SK-N-SH (cell line): ENCODE measurements at regions not wholly inside any gene's neighbourhood (a gene's known extent, or its start where the extent isn't known, plus 50 kb on each side); places are given as distances from the start of the nearest gene placed in this dataset.

Experiments
- CTCF ChIA-PET: fragments of 300-600, 350-600 bp; formaldehyde crosslinking; extraction: SDS; loops from one replicate; lab custom pipeline; 2021; lab: Yijun Ruan, JAX
- POLR2A ChIA-PET: fragments of 350-600 bp; sonication (Branson Sonifier 250); formaldehyde crosslinking; extraction: SDS; loops from one replicate; lab custom pipeline; 2020; ENCODE audit warnings: antibody characterized with exemption, inconsistent platforms; lab: Yijun Ruan, JAX
- DNase-seq: peaks from one replicate; pipeline ENCODE4 v3.0.0; 2012
- H2AFZ ChIP-seq: fragments of 200-600 bp; sonication (generic); 2 replicates; pipeline ENCODE4 v1.8.1; 2016; ENCODE audit warnings: antibody characterized with exemption, mild to moderate bottlenecking, low read depth
- H3F3A ChIP-seq: fragments of 200-600 bp; sonication (generic); replicated peaks from 2 replicates; pipeline ENCODE3; 2016; ENCODE audit warnings: antibody characterized with exemption, mild to moderate bottlenecking; ENCODE audit not compliant: insufficient read depth
- H3K27ac ChIP-seq, 2 experiments: fragments of 200-500 bp in 1 of 2; fragments of 200-600 bp in 1 of 2; sonication (Bioruptor generic) in 1 of 2; sonication (generic), shearing (Covaris generic) in 1 of 2; 2 replicates each; pipeline versions ENCODE4 v1.5.1 to v1.6.1; 2014 to 2016; ENCODE audit warnings: low read depth in 2 of 2, inconsistent platforms in 1 of 2, low read length in 1 of 2, mild to moderate bottlenecking in 1 of 2, mixed read lengths in 1 of 2
- H3K27me3 ChIP-seq: fragments of 200-600 bp; sonication (generic), shearing (Covaris generic); 2 replicates; pipeline ENCODE4 v1.6.1; 2016; ENCODE audit warnings: mixed run types; ENCODE audit not compliant: insufficient read depth
- H3K36me3 ChIP-seq, 2 experiments: fragments of 200-500 bp in 1 of 2; fragments of 200-600 bp in 1 of 2; sonication (Bioruptor generic) in 1 of 2; sonication (generic) in 1 of 2; replicated peaks in 1 of 2; 2 replicates each; pipeline versions ENCODE3 to v1.5.1; 2014 to 2016; ENCODE audit warnings: low read length in 1 of 2, mild to moderate bottlenecking in 1 of 2; ENCODE audit not compliant: insufficient read depth in 2 of 2, control insufficient read depth in 1 of 2
- H3K4me1 ChIP-seq, 2 experiments: fragments of 200-500 bp in 1 of 2; fragments of 200-600 bp in 1 of 2; sonication (Bioruptor generic) in 1 of 2; sonication (generic), shearing (Covaris generic) in 1 of 2; 2 replicates each; pipeline versions ENCODE4 v1.5.1 to v1.6.1; 2014 to 2016; ENCODE audit warnings: low read depth in 1 of 2, low read length in 1 of 2, mixed run types in 1 of 2; ENCODE audit not compliant: insufficient read depth in 2 of 2, control insufficient read depth in 1 of 2
- H3K4me2 ChIP-seq: fragments of 200-600 bp; sonication (generic), shearing (Covaris generic); 2 replicates; pipeline ENCODE4 v1.6.1; 2017; ENCODE audit warnings: mixed run types
- H3K4me3 ChIP-seq, 2 experiments: fragments of 200-500 bp in 1 of 2; fragments of 200-600 bp in 1 of 2; sonication (Bioruptor generic) in 1 of 2; sonication (generic), shearing (Covaris generic) in 1 of 2; 2 replicates each; pipeline versions ENCODE4 v1.5.1 to v1.8.1; 2014 to 2016; ENCODE audit warnings: low read depth in 2 of 2, inconsistent platforms in 1 of 2, low read length in 1 of 2, mild to moderate bottlenecking in 1 of 2, mixed read lengths in 1 of 2, moderate library complexity in 1 of 2
- H3K79me2 ChIP-seq: fragments of 200-600 bp; sonication (generic); 2 replicates; pipeline ENCODE4 v1.8.1; 2017; ENCODE audit warnings: mild to moderate bottlenecking; ENCODE audit not compliant: insufficient read depth
- H3K9ac ChIP-seq: fragments of 200-600 bp; sonication (generic); 2 replicates; pipeline ENCODE4 v1.6.1; 2017; ENCODE audit warnings: mixed run types
- H3K9me2 ChIP-seq: fragments of 200-600 bp; sonication (generic); 2 replicates; pipeline ENCODE4 v1.6.1; 2017; ENCODE audit warnings: mixed run types
- H3K9me3 ChIP-seq: fragments of 200-600 bp; sonication (generic); 2 replicates; pipeline ENCODE4 v1.6.1; 2017; ENCODE audit warnings: mixed run types, mild to moderate bottlenecking, moderate library complexity
- H4K20me1 ChIP-seq: fragments of 200-600 bp; sonication (generic); 2 replicates; pipeline ENCODE4 v1.6.1; 2017; ENCODE audit warnings: mild to moderate bottlenecking, mixed run types; ENCODE audit not compliant: insufficient read depth
- ELF1 ChIP-seq: IDR thresholded peaks from 2 replicates; pipeline ENCODE4 v1.4.0; 2012
- EP300 ChIP-seq, 2 experiments: IDR thresholded peaks; 2 replicates each; pipeline versions ENCODE4 v1.4.0 to v1.6.1; 2012; ENCODE audit warnings: borderline replicate concordance in 1 of 2, low read depth in 1 of 2, low read length in 1 of 2
- FOSL2 ChIP-seq: IDR thresholded peaks from 2 replicates; pipeline ENCODE4 v1.4.0; 2012; ENCODE audit warnings: low read depth, mild to moderate bottlenecking, moderate library complexity, borderline replicate concordance
- GABPA ChIP-seq: IDR thresholded peaks from 2 replicates; pipeline ENCODE4 v1.4.0; 2012; ENCODE audit warnings: low read depth, mild to moderate bottlenecking
- IRF3 ChIP-seq: fragments of 150-350 bp; IDR thresholded peaks from 2 replicates; pipeline ENCODE4 v1.6.1; 2016; ENCODE audit warnings: mild to moderate bottlenecking, low read depth, low read length
- JUND ChIP-seq: IDR thresholded peaks from 2 replicates; pipeline ENCODE4 v1.4.0; 2012
- NFIC ChIP-seq: IDR thresholded peaks from 2 replicates; pipeline ENCODE4 v1.4.0; 2012; ENCODE audit warnings: borderline replicate concordance
- POLR2AphosphoS5 ChIP-seq: IDR thresholded peaks from 2 replicates; pipeline ENCODE4 v1.6.1; 2012; ENCODE audit warnings: low read depth, low read length
- RXRA ChIP-seq: IDR thresholded peaks from 2 replicates; pipeline ENCODE4 v1.4.0; 2012; ENCODE audit warnings: low read depth, mild to moderate bottlenecking, borderline replicate concordance
- TAF1 ChIP-seq: IDR thresholded peaks from 2 replicates; pipeline ENCODE4 v1.6.1; 2012; ENCODE audit warnings: low read depth, mild to moderate bottlenecking, low read length, moderate library complexity, borderline replicate concordance
- TCF12 ChIP-seq: IDR thresholded peaks from 2 replicates; pipeline ENCODE4 v1.4.0; 2012
- TEAD4 ChIP-seq: IDR thresholded peaks from 2 replicates; pipeline ENCODE4 v1.4.0; 2012; ENCODE audit warnings: mild to moderate bottlenecking, borderline replicate concordance; ENCODE audit not compliant: insufficient read depth
- YY1 ChIP-seq: IDR thresholded peaks from 2 replicates; pipeline ENCODE4 v1.4.0; 2012; ENCODE audit warnings: low read depth, mild to moderate bottlenecking
- WGBS: methylation state at CpG from one replicate; pipeline ENCODE4 v1.1.6; 2017; ENCODE audit warnings: low lambda C conversion rate; 5-methylcytosine and 5-hydroxymethylcytosine counted together
- TF ChIP-seq, protein P1 (sequence below): IDR thresholded peaks from 2 replicates; pipeline ENCODE4 v1.6.1; 2012; ENCODE audit warnings: mild to moderate bottlenecking, low read depth, low read length, moderate library complexity
- TF ChIP-seq, protein P2 (sequence below): IDR thresholded peaks from 2 replicates; pipeline ENCODE4 v1.4.0; 2012; ENCODE audit warnings: low read depth
- TF ChIP-seq, protein P3 (sequence below): fragments of 150-350 bp; IDR thresholded peaks from 2 replicates; pipeline ENCODE4 v1.6.1; 2017; ENCODE audit warnings: antibody characterized with exemption, low read length, low read depth, borderline replicate concordance

- H3K9ac ChIP-seq = peak overlapping the region; percentile 31; the same call in 1 of the 2 replicates
- TF ChIP-seq EP300 (IDR thresholded peaks at IDR 0.05; ENCODE audit: borderline replicate concordance in 1 of 2, low read depth in 1 of 2, low read length in 1 of 2) (peak in 1 of 2 experiments; percentile 71; a peak in 2 of 4 replicates), TAF1 (peak; percentile 51; the same call in 1 of the 2 replicates), YY1 (peak; percentile 44; the same call in 1 of the 2 replicates), FOSL2 (peak; percentile 84), TCF12 (peak; percentile 81), NFIC (peak; percentile 43; the same call in 1 of the 2 replicates), JUND (peak; percentile 78), ELF1 (0 out of 2 replicates have a peak, but pooled peaks have one; percentile 20), TEAD4 (peak; percentile 36; the same call in 1 of the 2 replicates), GABPA (peak; percentile 49), IRF3 (no peak), POLR2AphosphoS5 (no peak), RXRA (0 out of 2 replicates have a peak, but pooled peaks have one; percentile 50)
- TF ChIP-seq, protein P1, sequence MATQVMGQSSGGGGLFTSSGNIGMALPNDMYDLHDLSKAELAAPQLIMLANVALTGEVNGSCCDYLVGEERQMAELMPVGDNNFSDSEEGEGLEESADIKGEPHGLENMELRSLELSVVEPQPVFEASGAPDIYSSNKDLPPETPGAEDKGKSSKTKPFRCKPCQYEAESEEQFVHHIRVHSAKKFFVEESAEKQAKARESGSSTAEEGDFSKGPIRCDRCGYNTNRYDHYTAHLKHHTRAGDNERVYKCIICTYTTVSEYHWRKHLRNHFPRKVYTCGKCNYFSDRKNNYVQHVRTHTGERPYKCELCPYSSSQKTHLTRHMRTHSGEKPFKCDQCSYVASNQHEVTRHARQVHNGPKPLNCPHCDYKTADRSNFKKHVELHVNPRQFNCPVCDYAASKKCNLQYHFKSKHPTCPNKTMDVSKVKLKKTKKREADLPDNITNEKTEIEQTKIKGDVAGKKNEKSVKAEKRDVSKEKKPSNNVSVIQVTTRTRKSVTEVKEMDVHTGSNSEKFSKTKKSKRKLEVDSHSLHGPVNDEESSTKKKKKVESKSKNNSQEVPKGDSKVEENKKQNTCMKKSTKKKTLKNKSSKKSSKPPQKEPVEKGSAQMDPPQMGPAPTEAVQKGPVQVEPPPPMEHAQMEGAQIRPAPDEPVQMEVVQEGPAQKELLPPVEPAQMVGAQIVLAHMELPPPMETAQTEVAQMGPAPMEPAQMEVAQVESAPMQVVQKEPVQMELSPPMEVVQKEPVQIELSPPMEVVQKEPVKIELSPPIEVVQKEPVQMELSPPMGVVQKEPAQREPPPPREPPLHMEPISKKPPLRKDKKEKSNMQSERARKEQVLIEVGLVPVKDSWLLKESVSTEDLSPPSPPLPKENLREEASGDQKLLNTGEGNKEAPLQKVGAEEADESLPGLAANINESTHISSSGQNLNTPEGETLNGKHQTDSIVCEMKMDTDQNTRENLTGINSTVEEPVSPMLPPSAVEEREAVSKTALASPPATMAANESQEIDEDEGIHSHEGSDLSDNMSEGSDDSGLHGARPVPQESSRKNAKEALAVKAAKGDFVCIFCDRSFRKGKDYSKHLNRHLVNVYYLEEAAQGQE = no peak
- TF ChIP-seq, protein P2, sequence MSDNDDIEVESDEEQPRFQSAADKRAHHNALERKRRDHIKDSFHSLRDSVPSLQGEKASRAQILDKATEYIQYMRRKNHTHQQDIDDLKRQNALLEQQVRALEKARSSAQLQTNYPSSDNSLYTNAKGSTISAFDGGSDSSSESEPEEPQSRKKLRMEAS = peak; percentile 50; the same call in 1 of the 2 replicates
- TF ChIP-seq, protein P3, sequence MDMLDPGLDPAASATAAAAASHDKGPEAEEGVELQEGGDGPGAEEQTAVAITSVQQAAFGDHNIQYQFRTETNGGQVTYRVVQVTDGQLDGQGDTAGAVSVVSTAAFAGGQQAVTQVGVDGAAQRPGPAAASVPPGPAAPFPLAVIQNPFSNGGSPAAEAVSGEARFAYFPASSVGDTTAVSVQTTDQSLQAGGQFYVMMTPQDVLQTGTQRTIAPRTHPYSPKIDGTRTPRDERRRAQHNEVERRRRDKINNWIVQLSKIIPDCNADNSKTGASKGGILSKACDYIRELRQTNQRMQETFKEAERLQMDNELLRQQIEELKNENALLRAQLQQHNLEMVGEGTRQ = no peak
- TF ChIP-seq, all 33 proteins: peak for 12
- peak overlapping the region; percentile 23 for H3K4me2 ChIP-seq
- H3K79me2 ChIP-seq = no peaks in the 10 kb centered on the region
- POLR2A ChIA-PET = no interaction called here
- peaks cover 0 to 5% of the 10 kb centered on the region in 2 experiments; a peak in 1 of 4 replicates for H3K4me1 ChIP-seq
- 3% methylated on average over 3 of the region's 3 CpGs for WGBS
- H4K20me1 ChIP-seq = no peaks in the 10 kb centered on the region
- no peak overlapping the region for H3K4me3 ChIP-seq
- peak overlapping the region in 1 of 2 experiments; percentile 57; a peak in 2 of 4 replicates for H3K27ac ChIP-seq
- no peaks in the 10 kb centered on the region for H3K36me3 ChIP-seq
- H3K9me3 ChIP-seq = no peaks in the 10 kb centered on the region
- no peaks in the 10 kb centered on the region for H3K27me3 ChIP-seq
- DNase-seq = no peak
- no peaks in the 10 kb centered on the region for H3K9me2 ChIP-seq
- peak overlapping the region; percentile 83 for H2AFZ ChIP-seq
- CTCF ChIA-PET = no interaction called here
- H3F3A ChIP-seq = peaks cover 4% of the 10 kb centered on the region
These were observed 139.5 kb upstream of the LRATD1 start for GRCh38 chr2:14492920-14493503.
